ENCODE measurements at regions not wholly inside any gene's neighbourhood (a gene's known extent, or its start where the extent isn't known, plus 50 kb on each side); places are given as distances from the start of the nearest gene placed in this dataset.

- TF ChIP-seq YY1 (IDR thresholded peaks at IDR 0.05; ENCODE audit: extremely low read depth, insufficient replicate concordance, low read depth, low read length): no peak
- no peak for TF ChIP-seq POLR2AphosphoS5 (IDR thresholded peaks at IDR 0.05; ENCODE audit: low read depth, low read length)
- TF ChIP-seq ATF3 (IDR thresholded peaks at IDR 0.05): no peak
- no peak for TF ChIP-seq EGR1 (IDR thresholded peaks at IDR 0.05; ENCODE audit: low read depth)
- no peak for TF ChIP-seq SIN3A (IDR thresholded peaks at IDR 0.05; ENCODE audit: low read depth)
- no peak for TF ChIP-seq EZH2phosphoT487 (IDR thresholded peaks at IDR 0.05; ENCODE audit: borderline replicate concordance)
- no peak for TF ChIP-seq REST (IDR thresholded peaks at IDR 0.05; ENCODE audit: low read depth)
- no peak for TF ChIP-seq CTCF (IDR thresholded peaks at IDR 0.05 in 2 of 3, conservative IDR thresholded peaks at IDR 0.05 in 1 of 3; ENCODE audit: borderline replicate concordance in 1 of 3, insufficient read depth in 1 of 3, low read depth in 2 of 3, low read length in 2 of 3)
Observed at GRCh38 chr7:138246428-138246827, 170.2 kb downstream of the AKR1D1 start.

All from HCT116 (cell line).